ENCODE measurements at regions not wholly inside any gene's neighbourhood (a gene's known extent, or its start where the extent isn't known, plus 50 kb on each side); places are given as distances from the start of the nearest gene placed in this dataset.

DNA sequence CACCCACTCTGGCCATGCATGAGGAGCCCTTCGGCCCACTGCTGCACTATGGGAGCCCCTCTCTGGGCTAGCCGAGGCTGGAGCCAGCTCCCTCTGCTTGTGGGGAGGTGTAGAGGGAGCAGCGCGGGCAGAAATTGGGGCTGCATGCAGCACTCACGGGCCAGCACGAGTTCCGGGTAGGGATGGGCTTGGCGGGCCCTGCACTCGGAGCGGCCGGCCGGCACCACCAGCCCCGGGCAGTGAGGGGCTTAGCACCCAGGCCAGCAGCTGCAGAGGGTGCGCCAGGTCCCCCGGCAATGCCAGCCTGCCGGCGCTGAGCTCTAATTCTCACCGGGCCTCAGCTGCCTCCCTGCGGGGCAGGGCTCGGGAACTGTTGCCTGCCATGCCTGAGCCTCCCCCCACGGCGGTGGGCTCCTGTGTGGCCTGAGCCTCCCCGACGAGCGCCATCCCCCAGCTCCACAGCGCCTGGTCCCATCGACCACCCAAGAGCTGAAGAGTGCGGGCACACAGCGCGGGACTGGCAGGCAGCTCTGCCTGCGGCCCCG, 209.0 kb downstream of the LTN1 start:
- no peak for DNase-seq

DNA sequence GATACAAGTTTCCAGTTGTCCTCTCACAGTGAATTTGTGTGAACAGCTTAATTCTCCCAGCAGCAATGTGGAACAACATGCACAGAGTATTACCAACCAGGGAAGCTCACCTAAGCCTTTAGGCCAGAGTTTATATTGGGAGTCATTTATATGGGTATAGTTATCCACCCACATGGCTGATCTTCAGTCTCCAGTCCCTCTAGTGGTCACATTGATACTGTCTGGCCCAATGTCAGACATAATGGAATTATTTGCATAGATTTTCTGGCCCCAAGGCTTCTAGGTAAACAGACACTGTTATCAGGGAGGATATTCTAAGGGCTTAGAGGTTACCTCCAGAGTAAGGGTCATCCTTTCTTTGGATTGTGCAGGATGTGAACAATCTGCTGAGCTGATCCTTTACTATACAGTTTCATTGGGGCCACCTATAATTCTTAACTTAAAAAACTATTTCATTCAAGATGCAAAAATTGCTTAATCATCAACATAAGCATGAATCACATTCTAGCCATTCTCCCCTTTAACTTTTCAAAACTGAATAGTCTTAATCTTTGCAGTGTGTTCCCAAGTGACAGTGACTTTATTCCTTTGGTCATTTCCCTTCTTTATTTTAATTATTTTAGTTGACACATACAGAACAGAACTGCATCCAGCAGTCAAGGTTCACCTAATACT, 210.9 kb downstream of the LTN1 start:
- DNase-seq, result no peak

DNA sequence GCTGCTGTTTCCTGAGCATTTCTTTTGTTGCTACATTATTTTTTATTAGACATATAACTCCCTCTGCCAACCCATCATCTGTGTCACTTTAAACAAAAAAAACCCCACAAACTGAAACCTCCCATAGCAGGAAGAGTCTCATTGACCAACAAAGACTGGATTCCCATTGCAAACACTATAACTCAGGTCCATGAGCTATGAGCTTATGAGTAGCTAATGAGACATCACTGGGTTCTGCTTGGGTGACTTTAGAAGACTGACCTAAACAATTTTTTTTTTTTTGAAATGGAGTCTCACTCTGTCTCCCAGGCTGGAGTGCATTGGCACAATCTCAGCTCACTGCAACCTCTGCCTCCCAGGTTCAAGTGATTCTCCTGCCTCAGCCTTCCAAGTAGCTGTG, 212.8 kb downstream of the LTN1 start:
- no peak for DNase-seq

- DNase-seq, result peak; percentile 89
These were observed 216.4 kb downstream of the LTN1 start for GRCh38 chr21:28776251-28776650.

DNA sequence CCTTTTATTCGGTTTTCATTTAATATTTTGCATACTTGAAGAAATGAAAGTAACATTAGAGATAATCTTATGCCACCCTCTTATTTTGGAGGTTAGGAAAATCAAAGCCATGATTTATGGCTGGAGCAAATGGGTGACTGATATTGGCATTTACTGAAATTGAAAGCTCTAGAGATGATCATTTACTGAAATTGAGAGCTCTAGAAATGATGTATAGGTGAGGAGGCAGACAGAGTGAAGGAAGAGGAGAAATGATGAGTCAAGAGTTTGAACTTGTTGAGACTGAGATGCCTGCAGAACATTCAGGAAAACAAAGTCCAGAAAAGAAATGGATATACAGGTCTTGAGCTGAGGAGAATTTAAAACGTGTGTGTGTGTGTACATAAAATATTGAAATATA, 217.6 kb downstream of the LTN1 start:
- no peak for DNase-seq

DNA sequence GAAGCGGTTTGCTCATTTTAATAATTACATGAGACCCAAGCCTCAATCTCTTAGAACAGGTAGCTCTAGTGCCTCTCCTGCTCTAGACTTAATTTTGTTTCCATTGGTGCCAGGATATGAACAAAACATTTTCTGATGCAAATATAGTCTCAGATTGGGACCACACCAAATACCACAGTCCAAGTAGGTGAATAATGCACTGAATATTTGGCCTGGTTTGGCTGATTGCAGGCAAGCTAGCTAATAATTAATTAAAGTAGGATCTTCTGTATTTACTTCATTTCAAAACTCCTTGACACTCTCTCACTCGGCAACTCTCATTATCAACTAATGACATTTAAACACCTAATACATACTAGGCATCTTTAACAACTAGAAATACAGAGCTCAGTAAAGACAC, 219.6 kb downstream of the LTN1 start:
- DNase-seq, result no peak

DNA sequence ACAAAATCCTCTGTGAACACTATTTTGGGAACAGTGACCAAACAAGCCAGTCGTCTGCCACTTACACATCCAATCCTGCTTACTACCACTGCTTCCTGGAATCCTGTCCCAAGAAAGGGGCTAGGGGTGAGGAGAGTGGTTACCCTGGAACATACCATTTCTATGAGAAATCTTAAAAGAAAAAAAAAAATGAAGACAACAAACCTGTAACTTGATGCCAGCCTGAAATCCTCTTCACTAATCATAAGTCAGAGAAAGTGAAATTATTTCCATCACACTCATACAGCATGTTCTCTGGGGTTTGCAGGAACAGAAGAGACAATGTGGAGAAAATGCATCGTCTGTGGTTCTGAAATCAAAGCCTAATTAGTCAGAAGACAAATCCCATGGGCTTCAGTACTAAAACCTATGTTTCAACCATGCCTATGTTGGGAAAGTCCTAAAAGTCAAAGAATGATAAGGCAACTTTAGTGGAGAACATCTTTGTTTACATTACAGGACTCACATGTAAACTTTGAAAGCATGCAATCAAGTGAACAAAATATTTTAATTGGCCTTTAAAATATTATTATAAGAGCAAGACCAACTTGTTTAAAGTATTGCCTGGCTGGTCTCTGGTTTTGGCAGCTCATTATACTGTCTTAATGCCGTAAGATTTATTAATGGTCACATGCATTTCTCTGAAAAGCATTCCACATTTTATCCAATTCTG, 220.7 kb downstream of the LTN1 start:
- peak; percentile 93 for DNase-seq

GRCh38 chr21:28770867-28771661, 221.6 kb downstream of the LTN1 start:
- peak; percentile 54 for DNase-seq

DNA sequence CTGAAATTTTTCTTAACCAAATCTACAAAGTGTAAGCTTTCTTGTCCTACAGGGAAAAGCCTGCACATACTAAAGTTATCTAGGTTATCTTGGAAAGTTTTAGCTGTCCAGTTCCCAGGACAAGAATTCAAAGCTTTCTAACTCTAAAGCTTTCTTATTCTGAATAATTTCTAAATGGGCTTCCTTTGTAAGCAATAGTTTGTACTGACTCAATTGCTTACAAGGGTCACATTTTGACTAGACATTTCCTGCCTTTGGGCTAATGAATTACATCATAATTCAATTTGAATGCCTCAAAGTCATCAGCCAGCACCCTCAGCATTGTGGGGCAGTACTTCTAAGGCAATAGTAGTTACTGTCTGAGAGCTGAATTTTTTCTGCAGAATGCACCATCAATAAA, 223.0 kb downstream of the LTN1 start:
- no peak for DNase-seq

DNA sequence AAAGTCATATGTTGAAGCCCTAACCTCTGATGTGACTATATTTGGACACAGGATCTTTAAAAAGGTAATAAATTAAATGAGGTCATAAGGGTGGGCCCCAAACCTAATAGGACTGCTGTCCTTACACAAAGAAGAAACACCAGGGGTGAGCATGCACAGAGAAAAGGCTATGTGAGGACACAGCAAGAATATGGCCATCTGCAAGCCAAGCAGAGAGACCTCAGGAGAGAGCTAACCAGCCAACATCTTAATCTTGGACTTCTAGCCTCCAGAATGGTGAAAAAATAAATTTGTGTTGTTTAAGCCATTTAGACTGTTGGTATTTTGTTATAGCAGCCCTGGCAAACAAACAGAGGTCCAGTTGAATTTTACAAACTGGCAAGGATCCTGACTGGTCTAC, 223.9 kb downstream of the LTN1 start:
- no peak for DNase-seq

GRCh38 chr21:28767523-28767922, 225.2 kb downstream of the LTN1 start:
- no peak for DNase-seq

DNA sequence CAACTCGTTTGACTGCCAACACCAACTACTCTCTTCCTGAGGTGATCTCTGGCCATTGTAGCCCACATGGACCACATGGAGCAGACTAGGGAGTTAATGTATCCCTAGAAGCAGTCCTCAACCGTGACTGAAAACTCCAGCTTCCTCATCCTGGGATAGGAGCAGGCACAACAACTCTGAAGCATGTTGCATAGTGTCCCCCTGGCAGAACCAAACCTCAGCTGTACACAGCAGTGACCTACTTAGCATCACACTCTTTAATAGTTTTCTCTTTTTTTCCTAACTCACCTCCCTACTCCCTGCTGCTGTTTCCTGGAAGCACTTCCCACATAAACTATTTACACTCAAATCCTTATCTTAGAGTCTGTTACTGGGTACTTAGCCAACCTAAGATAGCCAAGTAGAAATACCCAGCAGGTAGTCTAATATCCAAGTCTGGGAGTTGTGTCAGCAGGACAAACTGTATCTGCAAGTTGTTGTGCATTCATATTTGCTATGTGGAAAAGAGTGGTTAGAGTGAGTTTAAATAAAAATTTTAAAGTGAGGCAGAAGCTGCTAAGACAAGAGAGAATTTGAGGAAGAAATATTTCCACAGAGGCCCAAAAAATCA, 228.8 kb downstream of the LTN1 start:
- no peak for DNase-seq

DNA sequence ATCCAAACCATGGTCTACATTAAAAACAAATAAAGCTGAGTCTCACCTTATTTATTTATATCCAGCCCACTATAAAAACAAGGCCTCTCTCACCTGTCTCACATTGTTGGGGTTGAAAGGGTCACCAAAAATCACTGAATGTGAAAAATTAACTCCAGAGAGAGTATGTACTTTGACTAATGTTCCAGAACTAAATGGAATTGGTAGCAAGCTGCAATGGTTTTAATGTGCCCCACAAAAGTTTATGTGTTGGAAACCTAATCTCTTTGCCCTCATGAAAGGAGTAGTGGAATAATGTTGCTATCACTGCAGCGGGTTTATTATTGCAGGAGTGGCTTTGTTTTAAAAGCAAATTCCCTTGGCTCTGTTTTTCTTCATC, 230.3 kb downstream of the LTN1 start:
- DNase-seq, result no peak

DNA sequence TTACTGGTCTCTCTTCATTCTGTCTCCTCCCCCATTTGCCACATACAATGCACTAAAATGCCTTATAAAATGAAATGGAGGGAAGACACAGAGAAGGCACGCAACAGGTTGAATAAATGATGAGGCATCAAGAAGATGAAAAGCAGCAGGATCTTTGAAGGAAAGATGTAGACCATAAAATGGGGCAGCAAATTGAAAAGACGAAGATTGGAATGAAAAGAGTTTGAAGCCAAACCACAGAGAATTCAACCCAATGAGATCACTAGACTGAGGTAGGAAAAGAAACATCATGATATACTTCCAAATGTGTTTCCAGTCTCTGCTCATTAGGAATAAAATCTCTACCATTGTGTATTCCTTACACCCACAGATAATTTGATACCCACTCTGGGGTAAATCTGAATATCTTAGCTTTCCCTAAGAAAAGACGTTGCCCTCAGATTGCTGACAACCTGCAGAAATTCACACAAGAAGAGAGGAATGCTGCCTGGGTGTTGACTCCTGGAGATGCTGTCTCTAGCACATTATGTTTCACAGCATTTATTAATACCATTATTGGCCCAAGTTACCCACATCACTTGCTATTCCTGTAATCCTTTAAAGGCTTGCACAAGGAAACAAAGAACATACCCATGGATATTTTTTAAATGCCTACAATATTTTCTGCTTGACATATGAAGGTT, 230.9 kb downstream of the LTN1 start:
- DNase-seq, result peak; percentile 79

DNA sequence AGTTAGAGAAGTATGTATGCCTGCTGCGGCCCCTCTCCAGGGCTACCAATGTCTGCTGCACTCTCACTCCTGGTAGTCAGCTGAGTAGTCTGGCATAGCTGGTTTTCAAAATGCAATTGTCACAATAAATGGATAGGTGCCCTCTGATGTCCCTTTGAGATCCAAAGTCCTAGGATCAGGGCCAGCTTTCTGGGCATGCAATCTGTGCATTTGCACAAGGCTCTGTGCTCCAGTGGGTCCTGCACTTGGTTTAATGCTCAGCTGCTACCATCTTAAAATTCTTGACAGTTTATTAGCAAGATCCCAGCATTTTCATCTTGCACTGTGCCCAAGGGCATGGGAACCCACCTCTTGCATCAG, 233.8 kb downstream of the LTN1 start:
- DNase-seq, result no peak

GRCh38 chr21:28758042-28758882, 234.4 kb downstream of the LTN1 start:
- DNase-seq, result peak; percentile 31

DNA sequence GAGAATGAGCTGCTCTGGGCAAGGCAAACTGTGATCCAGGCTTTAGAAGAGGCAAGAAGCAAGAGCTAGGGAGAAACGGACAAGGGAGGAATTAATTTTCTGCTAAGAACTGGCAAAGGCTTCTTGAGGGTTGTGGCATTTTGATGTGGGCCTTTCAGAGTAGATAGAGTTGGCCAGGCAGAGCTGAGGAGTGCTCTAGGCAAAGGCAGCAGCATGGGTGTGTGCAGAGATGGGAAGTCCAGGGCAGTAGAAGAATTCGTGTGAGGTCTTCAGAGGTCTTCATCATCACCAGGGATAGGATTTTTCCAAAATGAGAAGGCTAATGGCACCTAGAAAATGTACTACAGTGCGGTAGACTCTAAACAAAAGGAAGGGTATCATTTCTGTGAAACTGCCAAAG, 237.8 kb downstream of the LTN1 start:
- no peak for DNase-seq

DNA sequence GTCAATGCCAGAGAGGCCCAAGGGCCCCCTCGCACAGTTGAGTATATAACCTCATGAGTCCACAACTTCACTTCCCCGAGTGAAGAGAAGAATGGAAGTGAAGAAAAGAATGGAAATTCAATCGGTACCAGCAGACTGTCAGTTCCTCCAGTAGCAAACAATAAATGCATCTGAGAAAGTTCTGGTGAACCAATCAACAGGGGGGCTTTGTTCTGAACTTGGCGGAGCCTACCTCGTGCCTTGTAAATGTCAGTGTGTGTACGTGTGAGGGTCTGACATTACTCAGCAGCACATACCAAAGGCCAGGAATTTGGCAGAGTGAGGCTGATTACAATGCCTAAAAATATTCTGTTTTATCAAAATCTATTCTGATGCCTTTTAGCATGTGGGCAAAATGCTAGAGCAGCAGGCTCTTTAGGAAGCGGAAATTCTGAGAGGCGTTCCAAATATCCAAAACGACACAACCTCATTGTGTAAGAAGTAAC, 238.5 kb downstream of the LTN1 start:
- DNase-seq, result peak; percentile 89

DNA sequence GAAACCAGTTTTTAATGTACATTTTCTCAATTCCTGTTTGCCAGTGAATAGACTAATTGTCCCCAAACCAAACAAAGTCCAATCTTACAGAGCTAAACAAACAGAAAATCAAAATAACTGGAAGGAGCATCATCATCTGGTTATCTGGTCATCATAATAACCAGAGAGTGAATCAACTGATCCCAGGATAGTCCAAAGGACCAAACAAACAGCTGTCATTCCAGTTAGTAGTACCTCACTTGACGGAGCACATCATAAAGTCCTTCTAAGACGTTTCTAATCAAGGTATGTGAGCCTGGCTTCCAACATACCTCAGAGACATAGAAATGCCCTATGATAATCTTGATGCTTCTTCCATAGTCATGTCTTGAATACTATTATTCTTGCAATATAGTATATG, 240.5 kb downstream of the LTN1 start:
- no peak for DNase-seq

GRCh38 chr21:28751176-28751575, 241.5 kb downstream of the LTN1 start:
- no peak for DNase-seq

DNA sequence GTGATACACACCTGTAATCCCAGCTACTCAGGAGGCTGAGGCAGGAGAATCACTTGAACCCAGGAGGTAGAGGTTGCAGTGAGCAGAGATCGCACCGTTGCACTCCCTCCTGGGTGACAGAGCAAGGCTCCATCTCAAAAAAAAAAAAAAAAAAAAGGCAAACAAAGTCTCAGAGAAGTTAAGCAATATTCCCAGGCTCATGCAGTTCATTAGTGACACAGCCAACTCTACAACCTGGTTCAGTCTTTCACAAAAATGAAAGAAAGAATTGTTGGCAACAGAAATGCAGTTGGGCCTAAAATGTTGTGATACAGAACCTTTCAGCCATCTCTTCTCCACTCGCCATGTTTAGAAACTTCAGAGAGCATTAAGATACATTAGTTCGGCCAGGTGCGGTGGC, 242.1 kb downstream of the LTN1 start:
- no peak for DNase-seq

- no peak for DNase-seq
These were observed 243.1 kb downstream of the LTN1 start for GRCh38 chr21:28749536-28749935.

Data from fibroblast of skin of right quadriceps (primary cell).